Panc1 (cell line): ENCODE measurements at regions not wholly inside any gene's neighbourhood (a gene's known extent, or its start where the extent isn't known, plus 50 kb on each side); places are given as distances from the start of the nearest gene placed in this dataset.

Experiments
- POLR2AphosphoS5 ChIP-seq: IDR thresholded peaks from 2 replicates; pipeline ENCODE4 v1.6.1; 2012; ENCODE audit warnings: mild to moderate bottlenecking, low read depth, low read length, moderate library complexity
- REST ChIP-seq, 2 experiments: IDR thresholded peaks; 2 replicates each; pipeline ENCODE4 v1.6.1; 2011 to 2012; ENCODE audit warnings: low read depth in 2 of 2, control low read depth in 1 of 2, low read length in 1 of 2, mild to moderate bottlenecking in 1 of 2, moderate library complexity in 1 of 2; ENCODE audit not compliant: insufficient read depth in 1 of 2
- SIN3A ChIP-seq: IDR thresholded peaks from 2 replicates; pipeline ENCODE4 v1.6.1; 2012; ENCODE audit warnings: low read depth, mild to moderate bottlenecking, low read length, moderate library complexity, borderline replicate concordance; ENCODE audit not compliant: insufficient read depth
- TCF7L2 ChIP-seq: IDR thresholded peaks from 2 replicates; pipeline ENCODE4 v1.6.1; 2011; ENCODE audit warnings: mild to moderate bottlenecking, low read depth, low read length, inconsistent platforms
- TF ChIP-seq, protein P1 (sequence below): fragments of 450-650 bp; IDR thresholded peaks from 2 replicates; pipeline ENCODE4 v1.5.1; 2017; ENCODE audit warnings: mild to moderate bottlenecking

DNA sequence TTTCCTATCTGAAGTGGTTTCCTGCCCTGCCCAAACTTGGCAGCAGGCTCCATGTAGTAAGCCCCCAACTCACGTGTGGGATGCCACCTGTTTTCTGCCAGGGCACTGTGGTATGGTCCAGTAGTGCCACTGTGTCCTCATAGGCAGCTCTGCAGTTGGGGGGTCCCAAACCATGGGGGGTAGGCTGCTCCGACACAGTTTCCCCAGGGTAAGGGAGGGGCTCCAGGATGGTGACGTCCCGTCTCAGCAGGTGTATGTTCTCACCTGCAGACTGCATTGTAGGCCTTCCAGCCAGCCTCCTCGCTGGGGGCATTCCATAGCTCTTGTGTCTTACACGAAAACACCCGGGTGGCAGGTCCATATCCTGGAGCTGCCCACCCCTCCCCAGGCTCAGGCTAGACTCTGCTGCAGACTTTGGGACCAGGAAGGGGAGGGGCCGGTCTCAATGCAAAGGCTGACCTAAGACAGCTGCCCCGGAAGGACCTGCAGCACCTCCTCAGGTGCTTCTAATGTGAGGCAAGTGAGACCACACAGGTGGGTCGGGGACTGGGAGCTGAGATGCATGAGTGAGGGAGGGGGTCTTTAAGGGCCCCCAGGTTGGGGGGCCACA, 330.5 kb upstream of the IRX4 start:
- TF ChIP-seq, protein P1, sequence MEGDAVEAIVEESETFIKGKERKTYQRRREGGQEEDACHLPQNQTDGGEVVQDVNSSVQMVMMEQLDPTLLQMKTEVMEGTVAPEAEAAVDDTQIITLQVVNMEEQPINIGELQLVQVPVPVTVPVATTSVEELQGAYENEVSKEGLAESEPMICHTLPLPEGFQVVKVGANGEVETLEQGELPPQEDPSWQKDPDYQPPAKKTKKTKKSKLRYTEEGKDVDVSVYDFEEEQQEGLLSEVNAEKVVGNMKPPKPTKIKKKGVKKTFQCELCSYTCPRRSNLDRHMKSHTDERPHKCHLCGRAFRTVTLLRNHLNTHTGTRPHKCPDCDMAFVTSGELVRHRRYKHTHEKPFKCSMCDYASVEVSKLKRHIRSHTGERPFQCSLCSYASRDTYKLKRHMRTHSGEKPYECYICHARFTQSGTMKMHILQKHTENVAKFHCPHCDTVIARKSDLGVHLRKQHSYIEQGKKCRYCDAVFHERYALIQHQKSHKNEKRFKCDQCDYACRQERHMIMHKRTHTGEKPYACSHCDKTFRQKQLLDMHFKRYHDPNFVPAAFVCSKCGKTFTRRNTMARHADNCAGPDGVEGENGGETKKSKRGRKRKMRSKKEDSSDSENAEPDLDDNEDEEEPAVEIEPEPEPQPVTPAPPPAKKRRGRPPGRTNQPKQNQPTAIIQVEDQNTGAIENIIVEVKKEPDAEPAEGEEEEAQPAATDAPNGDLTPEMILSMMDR: no peak
- TF ChIP-seq POLR2AphosphoS5 (no peak), SIN3A (no peak), TCF7L2 (no peak), REST (IDR thresholded peaks at IDR 0.05; ENCODE audit: insufficient read depth in 1 of 2, low read depth in 2 of 2, low read length in 1 of 2) (no peak)
